ENCODE measurements at regions not wholly inside any gene's neighbourhood (a gene's known extent, or its start where the extent isn't known, plus 50 kb on each side); places are given as distances from the start of the nearest gene placed in this dataset.
"Not testable (repeated sequence)": the region's sequence is repeated elsewhere in the genome, so short reads cannot be mapped to it uniquely, and the experiment has no call there.

DNA sequence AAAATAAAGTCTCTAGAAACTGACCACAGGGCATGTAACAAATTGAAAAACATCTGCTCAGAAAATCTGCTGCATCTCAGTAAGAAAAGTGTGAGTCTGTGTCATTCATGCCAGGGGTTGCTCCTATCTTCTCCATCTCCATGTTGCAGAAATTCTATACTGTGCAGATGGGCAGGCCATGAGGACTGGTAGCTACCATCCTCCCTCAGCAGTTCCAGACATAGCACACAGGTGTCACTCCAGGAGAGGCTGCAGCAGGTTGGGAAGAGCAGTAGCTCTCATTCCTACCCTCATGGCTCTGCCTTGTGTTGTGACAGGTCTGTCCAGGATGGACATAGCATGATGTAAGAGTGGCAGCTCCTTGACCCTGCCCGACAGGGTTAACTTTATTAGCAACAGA is 173.4 kb downstream of the NDUFS4 start:
- Mint-ChIP-seq H3K9me3 (peaks cover 10% of the 10 kb centered on the region), H3K4me3 (no peak overlapping the region), H3K4me1 (peaks cover 2% of the 10 kb centered on the region), H3K36me3 (no peaks in the 10 kb centered on the region), H3K27me3 (ENCODE audit: low read depth) (no peaks in the 10 kb centered on the region), H3K27ac (no peak overlapping the region)
- DNase-seq (ENCODE audit: low spot score in 2 of 2, unreplicated experiment in 2 of 2), result no peak
- TF ChIP-seq, protein P1, sequence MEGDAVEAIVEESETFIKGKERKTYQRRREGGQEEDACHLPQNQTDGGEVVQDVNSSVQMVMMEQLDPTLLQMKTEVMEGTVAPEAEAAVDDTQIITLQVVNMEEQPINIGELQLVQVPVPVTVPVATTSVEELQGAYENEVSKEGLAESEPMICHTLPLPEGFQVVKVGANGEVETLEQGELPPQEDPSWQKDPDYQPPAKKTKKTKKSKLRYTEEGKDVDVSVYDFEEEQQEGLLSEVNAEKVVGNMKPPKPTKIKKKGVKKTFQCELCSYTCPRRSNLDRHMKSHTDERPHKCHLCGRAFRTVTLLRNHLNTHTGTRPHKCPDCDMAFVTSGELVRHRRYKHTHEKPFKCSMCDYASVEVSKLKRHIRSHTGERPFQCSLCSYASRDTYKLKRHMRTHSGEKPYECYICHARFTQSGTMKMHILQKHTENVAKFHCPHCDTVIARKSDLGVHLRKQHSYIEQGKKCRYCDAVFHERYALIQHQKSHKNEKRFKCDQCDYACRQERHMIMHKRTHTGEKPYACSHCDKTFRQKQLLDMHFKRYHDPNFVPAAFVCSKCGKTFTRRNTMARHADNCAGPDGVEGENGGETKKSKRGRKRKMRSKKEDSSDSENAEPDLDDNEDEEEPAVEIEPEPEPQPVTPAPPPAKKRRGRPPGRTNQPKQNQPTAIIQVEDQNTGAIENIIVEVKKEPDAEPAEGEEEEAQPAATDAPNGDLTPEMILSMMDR (IDR thresholded peaks at IDR 0.05; ENCODE audit: unreplicated experiment), result no peak

DNA sequence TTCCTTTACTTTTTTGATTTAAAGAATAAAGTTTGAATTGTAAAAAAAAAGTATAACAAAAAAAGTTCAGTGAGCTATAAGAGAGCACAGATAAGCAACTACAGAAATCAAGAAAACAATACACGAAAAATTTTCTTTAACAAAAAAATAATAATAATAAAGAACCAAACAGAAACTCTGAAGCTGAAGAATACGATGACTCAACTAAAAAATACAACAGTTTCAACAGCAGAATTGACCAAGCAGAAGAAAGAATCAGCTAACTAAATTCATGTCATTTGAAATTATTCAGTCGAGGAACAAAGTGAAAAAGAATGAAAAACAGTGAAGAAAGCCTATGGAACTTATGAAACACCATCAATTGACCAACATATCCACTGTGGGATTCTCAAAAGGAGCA is 177.7 kb downstream of the NDUFS4 start:
- Mint-ChIP-seq H3K27me3 (ENCODE audit: low read depth) (no peaks in the 10 kb centered on the region), H3K4me3 (no peak overlapping the region), H3K36me3 (no peaks in the 10 kb centered on the region), H3K9me3 (peaks cover 24% of the 10 kb centered on the region), H3K4me1 (no peaks in the 10 kb centered on the region), H3K27ac (no peak overlapping the region)
- DNase-seq (ENCODE audit: low spot score in 2 of 2, unreplicated experiment in 2 of 2), result no peak
- TF ChIP-seq, protein P1 (IDR thresholded peaks at IDR 0.05; ENCODE audit: unreplicated experiment), result no peak

DNA sequence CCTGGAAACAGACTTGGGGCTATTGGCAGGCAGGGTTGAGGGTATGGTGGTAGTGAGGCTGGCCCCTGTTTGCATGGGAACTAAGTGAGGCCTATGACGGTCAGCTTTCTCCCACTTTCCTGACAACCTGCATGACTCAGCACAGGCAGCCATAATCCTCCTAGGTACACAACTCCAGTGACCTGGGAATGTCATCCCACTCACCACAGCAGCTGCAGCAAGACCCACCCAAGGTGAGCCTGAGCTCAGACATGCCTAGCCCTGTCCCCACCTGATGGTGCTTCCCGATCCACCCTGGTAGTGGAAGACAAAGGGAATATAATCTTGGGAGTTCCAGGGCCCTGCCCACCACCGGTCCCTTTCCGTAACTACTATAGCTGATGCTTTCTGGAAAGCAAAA is 178.7 kb downstream of the NDUFS4 start:
- Mint-ChIP-seq H3K4me1 (no peaks in the 10 kb centered on the region), H3K36me3 (no peaks in the 10 kb centered on the region), H3K27me3 (ENCODE audit: low read depth) (no peaks in the 10 kb centered on the region), H3K9me3 (peaks cover 24% of the 10 kb centered on the region), H3K27ac (no peak overlapping the region), H3K4me3 (no peak overlapping the region)
- TF ChIP-seq, protein P1 (IDR thresholded peaks at IDR 0.05; ENCODE audit: unreplicated experiment), result no peak
- no peak for DNase-seq (ENCODE audit: low spot score in 2 of 2, unreplicated experiment in 2 of 2)

DNA sequence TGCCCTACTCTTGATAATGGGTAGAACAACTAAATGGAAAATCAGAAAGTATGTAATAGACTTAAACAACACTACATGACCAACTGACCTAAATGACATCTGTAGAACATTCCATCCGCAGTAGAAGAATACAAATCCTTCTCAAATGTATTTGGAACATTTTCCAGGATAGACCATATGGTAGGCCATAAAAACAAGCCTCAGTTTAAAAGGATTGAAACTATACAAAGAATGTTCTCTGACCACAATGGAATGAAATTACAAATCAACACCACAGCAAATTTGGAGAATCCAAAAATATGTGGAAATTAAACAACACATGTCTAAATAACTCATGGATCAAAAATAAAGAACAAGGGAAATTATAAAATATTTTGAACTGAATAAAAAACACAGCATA is 189.2 kb downstream of the NDUFS4 start:
- TF ChIP-seq, protein P1 (IDR thresholded peaks at IDR 0.05; ENCODE audit: unreplicated experiment), result no peak
- H3K36me3 Mint-ChIP-seq, result peaks cover 13% of the 10 kb centered on the region
- no peak for DNase-seq (ENCODE audit: low spot score in 2 of 2, unreplicated experiment in 2 of 2)
- H3K9me3 Mint-ChIP-seq, result peaks cover 63% of the 10 kb centered on the region
- H3K27me3 Mint-ChIP-seq (ENCODE audit: low read depth), result no peaks in the 10 kb centered on the region
- H3K27ac Mint-ChIP-seq, result no peak overlapping the region
- H3K4me3 Mint-ChIP-seq, result no peak overlapping the region
- H3K4me1 Mint-ChIP-seq, result no peaks in the 10 kb centered on the region

DNA sequence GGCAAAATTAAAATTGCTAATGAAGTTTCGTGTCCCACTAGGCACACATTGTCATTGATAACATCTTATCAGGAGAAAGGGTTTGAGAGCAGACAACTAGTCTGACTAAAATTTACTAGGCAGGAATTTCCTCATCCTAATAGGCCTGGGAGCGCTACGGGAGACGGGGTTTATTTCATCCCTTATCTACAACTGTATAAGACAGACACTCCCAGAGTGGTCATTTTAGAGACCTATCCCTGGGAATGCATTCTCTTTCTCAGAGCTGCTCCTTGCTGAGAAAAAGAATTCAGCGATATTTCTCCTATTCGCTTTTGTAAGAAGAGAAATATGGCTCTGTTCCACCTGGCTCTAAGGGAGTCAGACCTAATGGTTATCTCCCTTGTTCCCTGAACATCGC is 191.8 kb downstream of the NDUFS4 start:
- H3K4me3 Mint-ChIP-seq; DNase-seq (ENCODE audit: low spot score in 2 of 2, unreplicated experiment in 2 of 2); H3K4me1 Mint-ChIP-seq; H3K27ac Mint-ChIP-seq; H3K27me3 Mint-ChIP-seq (ENCODE audit: low read depth): not testable (repeated sequence)
- H3K9me3 Mint-ChIP-seq, result peaks cover 72% of the 10 kb centered on the region
- H3K36me3 Mint-ChIP-seq, result peaks cover 13% of the 10 kb centered on the region

DNA sequence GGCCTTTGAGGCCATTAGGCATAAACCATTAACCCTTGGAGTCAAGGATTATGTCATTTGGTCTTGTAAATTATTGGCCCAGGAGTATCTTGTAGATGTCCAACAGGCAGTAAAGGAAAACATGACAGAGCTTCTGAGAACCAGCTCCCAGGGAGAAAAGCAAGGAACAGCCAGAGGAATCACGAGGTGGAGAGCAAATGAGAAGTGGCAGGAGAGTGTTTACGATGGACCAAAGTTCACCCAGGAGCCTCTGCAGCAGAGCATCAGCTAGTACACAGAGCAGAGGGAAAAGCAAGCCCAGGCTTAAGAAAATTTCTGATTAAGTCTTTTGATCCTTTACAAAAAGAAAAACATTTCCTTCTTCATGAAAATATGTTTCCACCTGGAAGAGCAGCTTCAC is 206.2 kb downstream of the NDUFS4 start:
- peaks cover 18% of the 10 kb centered on the region for H3K9me3 Mint-ChIP-seq
- TF ChIP-seq, protein P1 (IDR thresholded peaks at IDR 0.05; ENCODE audit: unreplicated experiment), result no peak
- no peaks in the 10 kb centered on the region for H3K27me3 Mint-ChIP-seq (ENCODE audit: low read depth)
- no peak overlapping the region for H3K27ac Mint-ChIP-seq
- H3K36me3 Mint-ChIP-seq, result no peaks in the 10 kb centered on the region
- no peak overlapping the region for H3K4me3 Mint-ChIP-seq
- DNase-seq (ENCODE audit: low spot score in 2 of 2, unreplicated experiment in 2 of 2), result no peak
- H3K4me1 Mint-ChIP-seq, result no peaks in the 10 kb centered on the region
